ENCODE measurements at regions not wholly inside any gene's neighbourhood (a gene's known extent, or its start where the extent isn't known, plus 50 kb on each side); places are given as distances from the start of the nearest gene placed in this dataset.

GRCh38 chr6:134447423-134447822, 129.5 kb upstream of the SGK1 start:
- TF ChIP-seq CTCF (IDR thresholded peaks at IDR 0.05) (no peak), POLR2A (IDR thresholded peaks at IDR 0.05) (no peak), POLR2AphosphoS5 (IDR thresholded peaks at IDR 0.05) (no peak)

Data from transverse colon (tissue), 4 donors.